Caco-2 (cell line): ENCODE measurements at regions not wholly inside any gene's neighbourhood (a gene's known extent, or its start where the extent isn't known, plus 50 kb on each side); places are given as distances from the start of the nearest gene placed in this dataset.

ENCODE experiments used
- BruUV-seq: library from RNA; stranded (reverse); fragments of 400-500 nt; replicated peaks from 2 replicates; lab custom pipeline; 2021; lab: Mats Ljungman, UMichigan
- CTCF ChIA-PET: fragments of 300-600 bp; sonication (Branson Sonifier 250); formaldehyde crosslinking; loops from one replicate; lab custom pipeline; 2022; ENCODE audit warnings: antibody characterized with exemption; lab: Charles Lee
- POLR2A ChIA-PET: fragments of 300-600 bp; sonication (Branson Sonifier 250); formaldehyde crosslinking; loops from one replicate; lab custom pipeline; 2022; ENCODE audit warnings: antibody characterized with exemption; lab: Charles Lee
- DNase-seq, 2 experiments: peaks; one replicate each; pipeline versions ENCODE4 v3.0.0 to v3.0.0-alpha.2; 2020 to 2022
- H3K27me3 ChIP-seq: replicated peaks from 2 replicates; pipeline ENCODE4 v1.6.0; 2011; ENCODE audit warnings: low read length; ENCODE audit not compliant: control insufficient read depth, insufficient read depth
- H3K36me3 ChIP-seq: 2 replicates; pipeline ENCODE4 v1.5.1; 2011; ENCODE audit warnings: low read length; ENCODE audit not compliant: control insufficient read depth, insufficient read depth
- H3K4me1 ChIP-seq: fragments of 250-450 bp; sonication (Bioruptor Pico); 2 replicates; pipeline ENCODE4 v1.5.1; 2020; ENCODE audit warnings: mild to moderate bottlenecking
- H3K4me3 ChIP-seq: 2 replicates; pipeline ENCODE4 v1.5.1; 2011; ENCODE audit warnings: low read depth, mild to moderate bottlenecking, control low read depth, low read length
- H3K9me3 ChIP-seq: fragments of 250-450 bp; sonication (Bioruptor Pico); 2 replicates; pipeline ENCODE4 v1.5.1; 2020; ENCODE audit warnings: mild to moderate bottlenecking, moderate library complexity
- H3K27ac Mint-ChIP-seq: one replicate; pipeline ENCODE4 v1.8.0; 2022; ENCODE audit warnings: mixed read lengths; ENCODE audit not compliant: unreplicated experiment
- H3K27me3 Mint-ChIP-seq: one replicate; pipeline ENCODE4 v1.8.0; 2022; ENCODE audit warnings: mixed read lengths; ENCODE audit not compliant: insufficient read depth, unreplicated experiment
- H3K36me3 Mint-ChIP-seq: one replicate; pipeline ENCODE4 v1.8.0; 2022; ENCODE audit warnings: mild to moderate bottlenecking, mixed read lengths; ENCODE audit not compliant: insufficient read depth, unreplicated experiment
- H3K4me1 Mint-ChIP-seq: one replicate; pipeline ENCODE4 v1.8.0; 2022; ENCODE audit warnings: low read depth, mixed read lengths; ENCODE audit not compliant: unreplicated experiment
- H3K4me3 Mint-ChIP-seq: one replicate; pipeline ENCODE4 v1.8.0; 2022; ENCODE audit warnings: mild to moderate bottlenecking, moderate library complexity, mixed read lengths; ENCODE audit not compliant: unreplicated experiment
- H3K9me3 Mint-ChIP-seq: one replicate; pipeline ENCODE4 v1.8.0; 2022; ENCODE audit warnings: mixed read lengths; ENCODE audit not compliant: unreplicated experiment
- intact Hi-C: fragments of 100-400 bp; cut with micrococcal nuclease; formaldehyde crosslinking; loops from one replicate; pipeline ENCODE4 v1.10.0; 2022; ENCODE audit not compliant: unreplicated experiment
- TF ChIP-seq, protein P1 (sequence below), 2 experiments: fragments of 200-600 bp in 1 of 2; IDR thresholded peaks; 1 replicate in 1 of 2; 2 replicates in 1 of 2; pipeline versions ENCODE4 v1.5.1 to v1.8.0; 2011 to 2022; ENCODE audit warnings: antibody characterized with exemption in 1 of 2, control low read depth in 1 of 2, inconsistent platforms in 1 of 2, low read depth in 1 of 2, low read length in 1 of 2, mild to moderate bottlenecking in 1 of 2, moderate library complexity in 1 of 2; ENCODE audit not compliant: insufficient read depth in 1 of 2, severe bottlenecking in 1 of 2, unreplicated experiment in 1 of 2

DNA sequence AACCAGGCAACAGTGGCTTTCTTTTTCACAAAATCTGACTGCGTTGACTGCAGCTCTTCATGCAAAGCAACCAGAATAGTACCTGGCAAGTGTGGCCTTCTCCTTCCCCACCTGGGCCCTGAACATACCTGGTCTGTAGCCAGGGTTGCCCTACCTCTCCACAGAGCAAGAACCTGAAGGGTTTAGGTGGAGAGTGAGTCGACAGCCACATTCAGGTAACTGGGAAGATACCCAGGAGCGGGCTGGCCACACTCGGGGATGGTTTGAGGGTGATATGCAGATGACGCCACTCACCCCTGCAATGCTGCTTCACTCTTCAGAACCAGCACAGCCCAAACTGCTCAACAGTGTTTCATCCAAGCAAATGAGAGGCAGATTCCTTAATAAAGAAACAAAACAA lies 117.3 kb downstream of the TTC32 start:
- TF ChIP-seq, protein P1, sequence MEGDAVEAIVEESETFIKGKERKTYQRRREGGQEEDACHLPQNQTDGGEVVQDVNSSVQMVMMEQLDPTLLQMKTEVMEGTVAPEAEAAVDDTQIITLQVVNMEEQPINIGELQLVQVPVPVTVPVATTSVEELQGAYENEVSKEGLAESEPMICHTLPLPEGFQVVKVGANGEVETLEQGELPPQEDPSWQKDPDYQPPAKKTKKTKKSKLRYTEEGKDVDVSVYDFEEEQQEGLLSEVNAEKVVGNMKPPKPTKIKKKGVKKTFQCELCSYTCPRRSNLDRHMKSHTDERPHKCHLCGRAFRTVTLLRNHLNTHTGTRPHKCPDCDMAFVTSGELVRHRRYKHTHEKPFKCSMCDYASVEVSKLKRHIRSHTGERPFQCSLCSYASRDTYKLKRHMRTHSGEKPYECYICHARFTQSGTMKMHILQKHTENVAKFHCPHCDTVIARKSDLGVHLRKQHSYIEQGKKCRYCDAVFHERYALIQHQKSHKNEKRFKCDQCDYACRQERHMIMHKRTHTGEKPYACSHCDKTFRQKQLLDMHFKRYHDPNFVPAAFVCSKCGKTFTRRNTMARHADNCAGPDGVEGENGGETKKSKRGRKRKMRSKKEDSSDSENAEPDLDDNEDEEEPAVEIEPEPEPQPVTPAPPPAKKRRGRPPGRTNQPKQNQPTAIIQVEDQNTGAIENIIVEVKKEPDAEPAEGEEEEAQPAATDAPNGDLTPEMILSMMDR (IDR thresholded peaks at IDR 0.05; ENCODE audit: insufficient read depth in 1 of 2, low read depth in 1 of 2, low read length in 1 of 2, severe bottlenecking in 1 of 2, unreplicated experiment in 1 of 2) = no peak
- no peak for DNase-seq
- Mint-ChIP-seq H3K4me3 (no peak overlapping the region), H3K27ac (no peak overlapping the region), H3K4me1 (peaks cover 20% of the 10 kb centered on the region), H3K27me3 (peaks cover 3% of the 10 kb centered on the region), H3K36me3 (no peaks in the 10 kb centered on the region), H3K9me3 (no peaks in the 10 kb centered on the region)
- no TSS peak for BruUV-seq
- H3K4me1 ChIP-seq = peaks cover 21% of the 10 kb centered on the region
- H3K4me3 ChIP-seq = no peak overlapping the region
- no peaks in the 10 kb centered on the region for H3K36me3 ChIP-seq
- intact Hi-C loops = no loop called here
- ChIA-PET CTCF (no interaction called here), POLR2A (no interaction called here)
- no peaks in the 10 kb centered on the region for H3K27me3 ChIP-seq
- H3K9me3 ChIP-seq = no peaks in the 10 kb centered on the region

DNA sequence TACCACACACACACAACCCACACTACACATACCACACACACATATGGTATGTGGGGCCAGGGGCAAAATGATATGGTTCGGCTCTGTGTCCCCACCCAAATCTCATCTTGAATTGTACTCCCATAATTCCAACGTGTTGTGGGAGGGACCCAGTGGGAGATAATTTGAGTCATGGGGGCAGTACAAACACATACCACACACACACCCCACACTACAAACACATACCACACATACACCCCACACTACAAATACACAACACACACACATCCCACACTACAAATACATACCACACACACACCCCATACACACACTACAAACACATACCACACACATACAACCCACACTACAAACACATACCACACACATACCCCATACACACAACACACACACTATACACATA lies 117.8 kb downstream of the TTC32 start:
- no TSS peak for BruUV-seq
- H3K27me3 Mint-ChIP-seq = peaks cover 3% of the 10 kb centered on the region
- intact Hi-C loops = no loop called here
- H3K4me1 Mint-ChIP-seq = peaks cover 20% of the 10 kb centered on the region
- CTCF ChIA-PET = no interaction called here
- Histone ChIP-seq H3K36me3 (no peaks in the 10 kb centered on the region), H3K4me1 (peaks cover 21% of the 10 kb centered on the region), H3K9me3 (no peaks in the 10 kb centered on the region), H3K27me3 (no peaks in the 10 kb centered on the region), H3K4me3 (no peak overlapping the region)
- no peak overlapping the region for H3K27ac Mint-ChIP-seq
- TF ChIP-seq, protein P1 (IDR thresholded peaks at IDR 0.05; ENCODE audit: insufficient read depth in 1 of 2, low read depth in 1 of 2, low read length in 1 of 2, severe bottlenecking in 1 of 2, unreplicated experiment in 1 of 2) = no peak
- POLR2A ChIA-PET = no interaction called here
- H3K36me3 Mint-ChIP-seq = no peaks in the 10 kb centered on the region
- no peaks in the 10 kb centered on the region for H3K9me3 Mint-ChIP-seq
- DNase-seq = no peak
- H3K4me3 Mint-ChIP-seq = no peak overlapping the region

DNA sequence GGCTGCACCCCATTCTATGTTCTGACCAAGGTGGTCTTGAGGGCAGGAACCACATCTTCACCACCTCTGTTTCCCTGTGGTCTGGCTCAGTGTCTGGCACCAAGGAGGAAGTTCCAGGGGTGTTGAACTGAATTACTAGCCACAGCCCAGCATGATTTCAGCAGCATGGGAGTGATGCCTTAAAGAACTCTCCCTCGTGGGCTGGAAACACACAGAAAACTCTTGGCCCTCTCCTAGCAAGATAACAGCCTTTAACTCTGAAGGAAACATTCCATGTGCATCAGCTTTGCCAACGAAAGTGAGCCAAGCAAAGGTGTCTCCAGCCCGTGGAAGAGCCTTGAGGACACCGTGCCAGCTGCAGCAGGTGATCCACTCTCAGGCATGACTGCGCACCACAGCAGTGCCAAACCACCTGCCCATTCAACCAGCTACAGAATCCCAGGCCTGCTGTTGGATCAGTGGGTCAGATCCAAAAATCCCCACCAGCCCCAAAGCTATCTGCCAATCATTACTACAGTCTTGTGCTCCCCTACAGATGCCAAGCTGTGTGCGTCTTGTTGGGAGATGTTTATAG lies 124.8 kb downstream of the TTC32 start:
- Histone ChIP-seq H3K27me3 (no peaks in the 10 kb centered on the region), H3K4me1 (no peaks in the 10 kb centered on the region), H3K9me3 (no peaks in the 10 kb centered on the region), H3K36me3 (no peaks in the 10 kb centered on the region), H3K4me3 (no peak overlapping the region)
- H3K27me3 Mint-ChIP-seq = peaks cover 3% of the 10 kb centered on the region
- TF ChIP-seq, protein P1 (IDR thresholded peaks at IDR 0.05; ENCODE audit: insufficient read depth in 1 of 2, low read depth in 1 of 2, low read length in 1 of 2, severe bottlenecking in 1 of 2, unreplicated experiment in 1 of 2) = no peak
- peaks cover 8% of the 10 kb centered on the region for H3K4me1 Mint-ChIP-seq
- no TSS peak for BruUV-seq
- no peak overlapping the region for H3K27ac Mint-ChIP-seq
- intact Hi-C loops = no loop called here
- no peaks in the 10 kb centered on the region for H3K9me3 Mint-ChIP-seq
- POLR2A ChIA-PET = no interaction called here
- H3K36me3 Mint-ChIP-seq = no peaks in the 10 kb centered on the region
- no peak for DNase-seq
- CTCF ChIA-PET = interaction anchor here (0.6 kb wide), 1 partner anchor 73 kb away, joined by 4 read pairs; no protein-coding TSS in a partner anchor
- no peak overlapping the region for H3K4me3 Mint-ChIP-seq
